Smooth muscle cell (in vitro differentiated cells): ENCODE measurements at regions not wholly inside any gene's neighbourhood (a gene's known extent, or its start where the extent isn't known, plus 50 kb on each side); places are given as distances from the start of the nearest gene placed in this dataset.

Experiments used
- DNase-seq: peaks from one replicate; lab custom pipeline; 2025; ENCODE audit not compliant: unreplicated experiment; lab: John Stamatoyannopoulos, UW
- H2AFZ ChIP-seq: fragments of 200-600 bp; sonication (generic); 2 replicates; pipeline ENCODE4 v1.6.0; 2016; ENCODE audit warnings: antibody characterized with exemption, low read depth, mild to moderate bottlenecking
- H3F3A ChIP-seq: fragments of 200-600 bp; sonication (generic); 2 replicates; pipeline ENCODE4 v1.6.0; 2017; ENCODE audit warnings: antibody characterized with exemption, low read depth
- H3K27ac ChIP-seq: fragments of 200-600 bp; sonication (generic); 2 replicates; pipeline ENCODE4 v1.5.1; 2016; ENCODE audit warnings: low read depth, mild to moderate bottlenecking
- H3K27me3 ChIP-seq: fragments of 200-600 bp; sonication (generic); 2 replicates; pipeline ENCODE4 v1.6.1; 2016; ENCODE audit warnings: low read depth, mild to moderate bottlenecking
- H3K36me3 ChIP-seq: fragments of 200-600 bp; sonication (generic); 2 replicates; pipeline ENCODE4 v1.5.1; 2016; ENCODE audit warnings: low read depth
- H3K4me1 ChIP-seq: fragments of 200-600 bp; sonication (generic); 2 replicates; pipeline ENCODE4 v1.5.1; 2016; ENCODE audit warnings: low read depth
- H3K4me2 ChIP-seq: fragments of 200-600 bp; sonication (generic); 2 replicates; pipeline ENCODE4 v1.6.0; 2016; ENCODE audit warnings: mild to moderate bottlenecking
- H3K4me3 ChIP-seq: fragments of 200-600 bp; sonication (generic); 2 replicates; pipeline ENCODE4 v1.5.1; 2016; ENCODE audit warnings: mild to moderate bottlenecking
- H3K79me2 ChIP-seq: fragments of 200-600 bp; sonication (generic); 2 replicates; pipeline ENCODE4 v1.6.0; 2016; ENCODE audit warnings: low read depth, mild to moderate bottlenecking
- H3K9ac ChIP-seq: fragments of 200-600 bp; sonication (generic); 2 replicates; pipeline ENCODE4 v1.6.0; 2016; ENCODE audit warnings: low read depth
- H3K9me3 ChIP-seq: fragments of 200-600 bp; sonication (generic); replicated peaks from 2 replicates; pipeline ENCODE4 v1.5.1; 2016; ENCODE audit warnings: low read depth
- H4K20me1 ChIP-seq: fragments of 200-600 bp; sonication (generic); 2 replicates; pipeline ENCODE4 v1.6.0; 2016; ENCODE audit warnings: low read depth
- WGBS: methylation state at CpG from one replicate; pipeline ENCODE4 v1.1.7; 2016; ENCODE audit warnings: low lambda C conversion rate; 5-methylcytosine and 5-hydroxymethylcytosine counted together
- TF ChIP-seq, protein P1 (sequence below): fragments of 200-600 bp; sonication (generic); IDR thresholded peaks from 2 replicates; pipeline ENCODE4 v1.5.1; 2017; ENCODE audit warnings: borderline replicate concordance, mild to moderate bottlenecking, antibody characterized with exemption; ENCODE audit not compliant: insufficient read depth, poor library complexity, severe bottlenecking

DNA sequence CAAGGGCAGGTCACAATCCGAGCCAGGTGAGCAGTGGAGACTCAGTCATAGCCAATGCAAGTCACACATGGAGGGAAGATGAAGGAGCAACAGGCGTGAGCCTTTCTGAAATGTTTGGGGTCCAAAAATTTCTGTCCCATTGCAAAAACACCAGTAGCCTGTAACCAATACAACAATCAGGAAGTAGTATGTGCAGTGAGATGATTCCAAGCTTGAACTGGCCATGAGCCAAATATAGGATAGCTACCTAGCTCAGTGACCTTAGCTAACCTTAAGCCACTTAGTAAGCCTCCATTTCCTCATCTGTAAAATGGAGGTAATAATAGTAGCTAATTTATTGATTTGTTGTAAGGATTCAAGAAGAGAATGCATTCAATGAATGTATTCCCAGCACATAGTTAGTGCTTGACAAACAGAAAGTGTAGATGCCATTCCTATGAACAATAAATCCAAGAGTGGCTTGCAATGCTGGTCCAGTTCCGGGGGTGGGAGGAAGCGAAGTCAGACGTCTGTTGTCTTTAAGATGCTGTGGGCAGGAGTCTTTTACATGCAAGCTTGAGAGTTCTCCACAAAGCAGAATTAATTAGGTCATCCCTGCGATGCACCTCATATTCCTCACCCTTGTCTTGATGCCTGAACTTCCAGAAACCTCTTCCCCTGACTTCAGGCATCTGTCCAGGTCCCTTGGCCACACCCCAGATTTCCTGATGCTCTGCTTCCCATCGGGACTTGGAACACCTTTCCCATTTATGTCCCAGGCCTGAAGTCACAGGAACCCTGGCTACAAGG is 195.7 kb upstream of the UBL3 start:
- Histone ChIP-seq H3F3A (no peaks in the 10 kb centered on the region), H2AFZ (no peak overlapping the region), H3K4me2 (peak overlapping the region; percentile 29), H3K27me3 (no peaks in the 10 kb centered on the region), H3K4me3 (no peak overlapping the region), H3K36me3 (no peaks in the 10 kb centered on the region), H3K4me1 (no peaks in the 10 kb centered on the region), H3K79me2 (no peaks in the 10 kb centered on the region), H3K27ac (peak overlapping the region; percentile 55), H4K20me1 (no peaks in the 10 kb centered on the region), H3K9ac (no peak overlapping the region), H3K9me3 (no peaks in the 10 kb centered on the region)
- 53% methylated on average over 7 of the region's 7 CpGs for WGBS
- DNase-seq: no peak
- TF ChIP-seq, protein P1, sequence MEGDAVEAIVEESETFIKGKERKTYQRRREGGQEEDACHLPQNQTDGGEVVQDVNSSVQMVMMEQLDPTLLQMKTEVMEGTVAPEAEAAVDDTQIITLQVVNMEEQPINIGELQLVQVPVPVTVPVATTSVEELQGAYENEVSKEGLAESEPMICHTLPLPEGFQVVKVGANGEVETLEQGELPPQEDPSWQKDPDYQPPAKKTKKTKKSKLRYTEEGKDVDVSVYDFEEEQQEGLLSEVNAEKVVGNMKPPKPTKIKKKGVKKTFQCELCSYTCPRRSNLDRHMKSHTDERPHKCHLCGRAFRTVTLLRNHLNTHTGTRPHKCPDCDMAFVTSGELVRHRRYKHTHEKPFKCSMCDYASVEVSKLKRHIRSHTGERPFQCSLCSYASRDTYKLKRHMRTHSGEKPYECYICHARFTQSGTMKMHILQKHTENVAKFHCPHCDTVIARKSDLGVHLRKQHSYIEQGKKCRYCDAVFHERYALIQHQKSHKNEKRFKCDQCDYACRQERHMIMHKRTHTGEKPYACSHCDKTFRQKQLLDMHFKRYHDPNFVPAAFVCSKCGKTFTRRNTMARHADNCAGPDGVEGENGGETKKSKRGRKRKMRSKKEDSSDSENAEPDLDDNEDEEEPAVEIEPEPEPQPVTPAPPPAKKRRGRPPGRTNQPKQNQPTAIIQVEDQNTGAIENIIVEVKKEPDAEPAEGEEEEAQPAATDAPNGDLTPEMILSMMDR: no peak

- Histone ChIP-seq H3K36me3 (no peaks in the 10 kb centered on the region), H4K20me1 (no peaks in the 10 kb centered on the region), H3K27ac (no peak overlapping the region), H3K9me3 (no peaks in the 10 kb centered on the region), H2AFZ (no peak overlapping the region), H3K4me3 (no peak overlapping the region), H3K4me2 (no peak overlapping the region), H3F3A (no peaks in the 10 kb centered on the region), H3K9ac (no peak overlapping the region), H3K4me1 (no peaks in the 10 kb centered on the region), H3K79me2 (no peaks in the 10 kb centered on the region), H3K27me3 (no peaks in the 10 kb centered on the region)
- TF ChIP-seq, protein P1: no peak
- WGBS: 69% methylated on average over 1 of the region's 1 CpG
- no peak for DNase-seq
Observed at GRCh38 chr13:30044932-30045331, 194.5 kb upstream of the UBL3 start.

- H3K4me1 ChIP-seq: no peaks in the 10 kb centered on the region
- H3K27ac ChIP-seq: no peak overlapping the region
- H2AFZ ChIP-seq: no peak overlapping the region
- H3K9me3 ChIP-seq: no peaks in the 10 kb centered on the region
- DNase-seq: no peak
- H3K36me3 ChIP-seq: no peaks in the 10 kb centered on the region
- H3F3A ChIP-seq: no peaks in the 10 kb centered on the region
- H3K27me3 ChIP-seq: no peaks in the 10 kb centered on the region
- no peak overlapping the region for H3K9ac ChIP-seq
- H3K4me2 ChIP-seq: no peak overlapping the region
- no peaks in the 10 kb centered on the region for H3K79me2 ChIP-seq
- H3K4me3 ChIP-seq: no peak overlapping the region
- TF ChIP-seq, protein P1: no peak
- H4K20me1 ChIP-seq: no peaks in the 10 kb centered on the region
Observed at GRCh38 chr13:30043631-30043925, 193.2 kb upstream of the UBL3 start.
